Suprapubic skin (tissue), 4 donors: ENCODE measurements at regions not wholly inside any gene's neighbourhood (a gene's known extent, or its start where the extent isn't known, plus 50 kb on each side); places are given as distances from the start of the nearest gene placed in this dataset.

Experiments used
- EP300 ChIP-seq: sonication (generic); formaldehyde crosslinking; IDR thresholded peaks from one replicate; pipeline ENCODE4 v1.6.1; 2017; ENCODE audit warnings: antibody characterized with exemption
- POLR2AphosphoS5 ChIP-seq, 3 donors: sonication (generic); formaldehyde crosslinking; IDR thresholded peaks; one replicate each; pipeline ENCODE4 v1.6.1; 2017; ENCODE audit warnings: antibody characterized with exemption in 3 of 3
- TF ChIP-seq, protein P1 (sequence below), 2 donors: fragments of 200-600 bp in 1 of 2; fragments of 450-650 bp in 1 of 2; sonication (generic) in 1 of 2; IDR thresholded peaks; one replicate each; pipeline ENCODE4 v1.5.1; 2016 to 2019; ENCODE audit warnings: antibody characterized with exemption in 2 of 2, mild to moderate bottlenecking in 1 of 2, moderate library complexity in 1 of 2

DNA sequence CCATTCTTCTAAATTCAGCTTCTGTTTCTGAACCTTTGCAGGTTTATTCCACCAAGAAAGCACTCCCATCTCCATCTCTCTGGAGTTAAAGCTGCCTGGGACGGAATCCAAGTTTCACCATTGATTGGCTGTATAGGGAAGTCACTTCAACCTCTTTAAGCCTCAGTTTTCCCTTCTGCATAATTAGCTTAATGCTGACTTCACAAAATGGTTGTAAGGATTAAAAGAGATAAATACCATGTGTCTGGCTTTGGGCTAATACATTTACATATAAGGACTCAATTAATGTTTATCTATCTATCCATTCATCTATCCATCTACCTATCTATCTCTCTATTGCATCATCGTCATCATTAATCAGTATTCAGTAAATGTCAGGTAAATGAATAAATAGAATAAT is 629.6 kb upstream of the MGMT start:
- TF ChIP-seq, protein P1, sequence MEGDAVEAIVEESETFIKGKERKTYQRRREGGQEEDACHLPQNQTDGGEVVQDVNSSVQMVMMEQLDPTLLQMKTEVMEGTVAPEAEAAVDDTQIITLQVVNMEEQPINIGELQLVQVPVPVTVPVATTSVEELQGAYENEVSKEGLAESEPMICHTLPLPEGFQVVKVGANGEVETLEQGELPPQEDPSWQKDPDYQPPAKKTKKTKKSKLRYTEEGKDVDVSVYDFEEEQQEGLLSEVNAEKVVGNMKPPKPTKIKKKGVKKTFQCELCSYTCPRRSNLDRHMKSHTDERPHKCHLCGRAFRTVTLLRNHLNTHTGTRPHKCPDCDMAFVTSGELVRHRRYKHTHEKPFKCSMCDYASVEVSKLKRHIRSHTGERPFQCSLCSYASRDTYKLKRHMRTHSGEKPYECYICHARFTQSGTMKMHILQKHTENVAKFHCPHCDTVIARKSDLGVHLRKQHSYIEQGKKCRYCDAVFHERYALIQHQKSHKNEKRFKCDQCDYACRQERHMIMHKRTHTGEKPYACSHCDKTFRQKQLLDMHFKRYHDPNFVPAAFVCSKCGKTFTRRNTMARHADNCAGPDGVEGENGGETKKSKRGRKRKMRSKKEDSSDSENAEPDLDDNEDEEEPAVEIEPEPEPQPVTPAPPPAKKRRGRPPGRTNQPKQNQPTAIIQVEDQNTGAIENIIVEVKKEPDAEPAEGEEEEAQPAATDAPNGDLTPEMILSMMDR (IDR thresholded peaks at IDR 0.05): no peak
- TF ChIP-seq POLR2AphosphoS5 (IDR thresholded peaks at IDR 0.05): no peak
- no peak for TF ChIP-seq EP300
